DOHH2 (cell line): ENCODE measurements at regions not wholly inside any gene's neighbourhood (a gene's known extent, or its start where the extent isn't known, plus 50 kb on each side); places are given as distances from the start of the nearest gene placed in this dataset.

Experiments used
- H3F3A ChIP-seq: fragments of 200-600 bp; sonication (generic), shearing (Covaris generic); 2 replicates; pipeline ENCODE4 v1.6.0; 2016; ENCODE audit warnings: antibody characterized with exemption, mild to moderate bottlenecking; ENCODE audit not compliant: control insufficient read depth, insufficient read depth
- H3K27ac ChIP-seq: fragments of 200-600 bp; sonication (generic); 2 replicates; pipeline ENCODE4 v1.5.1; 2014; ENCODE audit warnings: low read depth, mild to moderate bottlenecking, low read length, moderate library complexity
- H3K27me3 ChIP-seq: fragments of 200-600 bp; sonication (generic); 2 replicates; pipeline ENCODE4 v1.6.1; 2014; ENCODE audit warnings: mild to moderate bottlenecking, low read length, mixed read lengths; ENCODE audit not compliant: control insufficient read depth
- H3K36me3 ChIP-seq: fragments of 200-600 bp; sonication (generic); 2 replicates; pipeline ENCODE4 v1.6.1; 2014; ENCODE audit warnings: mild to moderate bottlenecking, low read length, moderate library complexity, mixed read lengths; ENCODE audit not compliant: control insufficient read depth
- H3K4me1 ChIP-seq: fragments of 200-600 bp; sonication (generic); 2 replicates; pipeline ENCODE4 v1.6.1; 2014; ENCODE audit warnings: mild to moderate bottlenecking, low read length, mixed read lengths; ENCODE audit not compliant: control insufficient read depth
- H3K4me2 ChIP-seq: fragments of 200-600 bp; sonication (generic); 2 replicates; pipeline ENCODE4 v1.6.0; 2014; ENCODE audit warnings: mild to moderate bottlenecking, low read length, moderate library complexity
- H3K4me3 ChIP-seq: fragments of 200-600 bp; sonication (generic); 2 replicates; pipeline ENCODE4 v1.5.1; 2014; ENCODE audit warnings: mild to moderate bottlenecking, low read length, mixed read lengths
- H3K79me2 ChIP-seq: fragments of 200-600 bp; sonication (generic); 2 replicates; pipeline ENCODE4 v1.6.1; 2014; ENCODE audit warnings: mild to moderate bottlenecking, low read length, mixed read lengths; ENCODE audit not compliant: control insufficient read depth
- H3K9me2 ChIP-seq: fragments of 200-600 bp; sonication (generic); replicated peaks from 2 replicates; pipeline ENCODE4 v1.6.1; 2014; ENCODE audit warnings: mild to moderate bottlenecking, low read length, mixed read lengths; ENCODE audit not compliant: control insufficient read depth
- H3K9me3 ChIP-seq: fragments of 200-600 bp; sonication (generic); 2 replicates; pipeline ENCODE4 v1.6.1; 2014; ENCODE audit warnings: antibody characterized with exemption, low read length, mixed read lengths; ENCODE audit not compliant: control insufficient read depth, insufficient read depth
- H4K20me1 ChIP-seq: fragments of 200-600 bp; sonication (generic); 2 replicates; pipeline ENCODE4 v1.6.0; 2014; ENCODE audit warnings: low read depth, mild to moderate bottlenecking, antibody characterized with exemption, low read length, moderate library complexity; ENCODE audit not compliant: control insufficient read depth, insufficient read depth
- CTCF ChIP-seq: fragments of 200-600 bp; sonication (generic); IDR thresholded peaks from one replicate; pipeline ENCODE4 v1.5.1; 2014; ENCODE audit warnings: antibody characterized with exemption, mild to moderate bottlenecking, low read depth, low read length; ENCODE audit not compliant: poor library complexity, severe bottlenecking
- EZH2phosphoT487 ChIP-seq: fragments of 200-600 bp; sonication (generic); IDR thresholded peaks from 2 replicates; pipeline ENCODE4 v1.6.1; 2017; ENCODE audit warnings: borderline replicate concordance, mild to moderate bottlenecking, antibody characterized with exemption, low read length, moderate library complexity, mixed read lengths

- H3F3A ChIP-seq = no peaks in the 10 kb centered on the region
- no peak overlapping the region for H3K27ac ChIP-seq
- TF ChIP-seq CTCF (no peak), EZH2phosphoT487 (no peak)
- no peak overlapping the region for H3K4me3 ChIP-seq
- H3K4me2 ChIP-seq = no peak overlapping the region
- peaks cover 7% of the 10 kb centered on the region for H3K4me1 ChIP-seq
- no peaks in the 10 kb centered on the region for H3K9me3 ChIP-seq
- H3K27me3 ChIP-seq = no peaks in the 10 kb centered on the region
- H3K79me2 ChIP-seq = no peaks in the 10 kb centered on the region
- no peaks in the 10 kb centered on the region for H4K20me1 ChIP-seq
- H3K9me2 ChIP-seq = no peaks in the 10 kb centered on the region; the same call in 1 of the 2 replicates
- no peaks in the 10 kb centered on the region for H3K36me3 ChIP-seq
Observed at GRCh38 chr7:33680682-33681081, 224.7 kb upstream of the BMPER start.

GRCh38 chr7:33685503-33685902 is 219.8 kb upstream of the BMPER start:
- H3K9me2 ChIP-seq = no peaks in the 10 kb centered on the region
- no peaks in the 10 kb centered on the region for H3K36me3 ChIP-seq
- no peak overlapping the region for H3K4me3 ChIP-seq
- TF ChIP-seq CTCF (no peak), EZH2phosphoT487 (no peak)
- H3F3A ChIP-seq = no peaks in the 10 kb centered on the region
- H3K27me3 ChIP-seq = no peaks in the 10 kb centered on the region
- no peak overlapping the region for H3K4me2 ChIP-seq
- peaks cover 10% of the 10 kb centered on the region; the same call in 1 of the 2 replicates for H3K9me3 ChIP-seq
- no peaks in the 10 kb centered on the region for H4K20me1 ChIP-seq
- no peaks in the 10 kb centered on the region for H3K4me1 ChIP-seq
- no peak overlapping the region for H3K27ac ChIP-seq
- no peaks in the 10 kb centered on the region for H3K79me2 ChIP-seq

GRCh38 chr7:33685981-33686683 is 219.2 kb upstream of the BMPER start:
- H4K20me1 ChIP-seq = no peaks in the 10 kb centered on the region
- H3K27ac ChIP-seq = no peak overlapping the region
- H3K36me3 ChIP-seq = no peaks in the 10 kb centered on the region
- H3K4me2 ChIP-seq = no peak overlapping the region
- H3F3A ChIP-seq = no peaks in the 10 kb centered on the region
- no peaks in the 10 kb centered on the region for H3K9me2 ChIP-seq
- TF ChIP-seq EZH2phosphoT487 (no peak), CTCF (no peak)
- H3K4me1 ChIP-seq = no peaks in the 10 kb centered on the region
- H3K27me3 ChIP-seq = no peaks in the 10 kb centered on the region
- peaks cover 11% of the 10 kb centered on the region for H3K9me3 ChIP-seq
- H3K4me3 ChIP-seq = no peak overlapping the region
- H3K79me2 ChIP-seq = no peaks in the 10 kb centered on the region
